Parathyroid adenoma (tissue), 2 donors: ENCODE measurements at regions not wholly inside any gene's neighbourhood (a gene's known extent, or its start where the extent isn't known, plus 50 kb on each side); places are given as distances from the start of the nearest gene placed in this dataset.

Experiments used
- H2AFZ ChIP-seq: fragments of 300-600 bp; sonication (generic); one replicate; pipeline ENCODE4 v1.7.0; 2017; ENCODE audit warnings: antibody characterized with exemption, mild to moderate bottlenecking
- H3K27ac ChIP-seq: fragments of 300-600 bp; sonication (generic); one replicate; pipeline ENCODE4 v1.7.0; 2017
- H3K27me3 ChIP-seq: fragments of 300-600 bp; sonication (generic); one replicate; pipeline ENCODE4 v1.7.0; 2017; ENCODE audit warnings: low read length; ENCODE audit not compliant: control insufficient read depth, insufficient read depth
- H3K36me3 ChIP-seq: fragments of 300-600 bp; sonication (generic); one replicate; pipeline ENCODE4 v1.7.0; 2017; ENCODE audit warnings: low read length; ENCODE audit not compliant: control insufficient read depth, insufficient read depth
- H3K4me1 ChIP-seq: fragments of 300-600 bp; sonication (generic); one replicate; pipeline ENCODE4 v1.7.0; 2017; ENCODE audit warnings: control low read depth
- H3K4me2 ChIP-seq: fragments of 300-600 bp; sonication (generic); one replicate; pipeline ENCODE4 v1.7.0; 2017; ENCODE audit warnings: low read length
- H3K4me3 ChIP-seq: fragments of 300-600 bp; sonication (generic); one replicate; pipeline ENCODE4 v1.7.0; 2017; ENCODE audit warnings: low read depth, low read length
- H3K79me2 ChIP-seq: fragments of 300-600 bp; sonication (generic); one replicate; pipeline ENCODE4 v1.7.0; 2017; ENCODE audit warnings: control low read depth
- H3K9ac ChIP-seq: fragments of 300-600 bp; sonication (generic); one replicate; pipeline ENCODE4 v1.7.0; 2017; ENCODE audit warnings: mild to moderate bottlenecking
- H3K9me3 ChIP-seq: fragments of 300-600 bp; sonication (generic); one replicate; pipeline ENCODE4 v1.7.0; 2017; ENCODE audit warnings: low read length; ENCODE audit not compliant: control insufficient read depth
- CTCF ChIP-seq: fragments of 300-600 bp; sonication (generic); IDR thresholded peaks from one replicate; pipeline ENCODE4 v1.7.0; 2017; ENCODE audit warnings: antibody characterized with exemption, mild to moderate bottlenecking
- donor health status: primary hyperparathyroidism.

DNA sequence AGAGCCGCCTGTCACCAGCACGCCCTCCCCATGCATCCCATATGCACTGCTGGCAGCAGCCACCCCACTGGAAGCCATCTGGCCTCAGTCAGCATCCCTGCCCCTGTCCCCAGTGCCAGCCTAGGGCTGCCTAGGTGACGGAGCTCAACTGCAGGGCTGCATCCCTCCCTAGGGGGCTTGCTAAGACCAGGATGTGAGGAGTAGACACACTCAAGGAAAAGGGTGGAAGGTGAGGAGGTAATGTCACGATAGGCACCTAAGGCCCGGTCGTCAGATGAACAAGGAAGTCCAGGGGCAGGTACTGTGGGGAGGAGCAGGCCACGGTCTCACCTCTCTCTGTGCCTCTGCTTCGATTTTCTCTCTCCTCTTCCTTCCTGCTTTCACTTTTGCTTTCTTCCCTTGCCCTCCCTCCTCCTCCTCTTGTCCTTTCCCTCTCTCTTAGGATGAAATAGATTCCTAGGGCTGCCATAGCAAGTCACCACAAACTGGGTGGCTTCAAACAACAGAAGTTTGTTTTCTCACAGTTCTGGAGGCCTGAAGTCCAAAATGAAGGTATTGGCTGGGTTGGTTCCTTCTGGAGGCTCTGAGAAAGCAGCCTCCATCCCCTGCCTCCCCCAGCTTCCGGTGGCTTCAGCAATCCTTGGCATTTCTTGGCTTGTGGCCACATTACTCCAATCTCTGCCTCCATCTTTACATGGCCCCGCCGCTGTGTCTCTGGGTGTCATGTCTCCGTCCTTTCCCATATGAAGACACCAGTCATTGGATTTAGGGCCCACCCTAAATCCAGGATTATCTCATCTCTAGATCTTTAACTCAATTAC, 298.3 kb downstream of the SHQ1 start:
- no peak overlapping the region for H2AFZ ChIP-seq

DNA sequence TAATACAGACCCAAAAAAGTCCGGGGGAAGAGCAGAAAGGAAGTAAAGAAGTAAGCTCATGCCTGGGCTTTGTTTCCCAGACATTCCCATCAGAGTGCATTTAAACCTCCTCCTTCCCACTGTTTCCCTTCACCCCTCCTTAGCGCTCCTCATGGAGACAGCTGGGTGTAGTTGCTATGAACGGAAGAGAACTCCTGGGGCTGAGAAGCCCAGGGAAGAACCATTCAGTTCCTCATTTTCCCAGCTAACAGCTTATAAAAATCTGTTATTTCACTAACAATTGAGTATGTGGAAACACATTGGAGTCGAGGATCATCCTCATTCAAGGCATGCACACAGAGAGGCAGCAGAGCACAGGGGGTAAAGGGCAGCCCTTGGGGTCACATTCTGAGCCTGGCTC, 299.3 kb downstream of the SHQ1 start:
- H3K27ac ChIP-seq, result no peak overlapping the region
- TF ChIP-seq CTCF, result no peak
- H3K9ac ChIP-seq, result no peak overlapping the region
- H3K36me3 ChIP-seq, result no peaks in the 10 kb centered on the region
- H3K4me1 ChIP-seq, result no peaks in the 10 kb centered on the region
- H3K4me2 ChIP-seq, result no peak overlapping the region
- H3K9me3 ChIP-seq, result no peaks in the 10 kb centered on the region
- no peaks in the 10 kb centered on the region for H3K27me3 ChIP-seq
- H3K79me2 ChIP-seq, result no peaks in the 10 kb centered on the region
- H3K4me3 ChIP-seq, result no peak overlapping the region
- H2AFZ ChIP-seq, result no peak overlapping the region

More for the DNA sequence above, 298.3 kb downstream of the SHQ1 start:
- H3K27me3 ChIP-seq, result no peaks in the 10 kb centered on the region
- H3K4me2 ChIP-seq, result no peak overlapping the region
- no peak for TF ChIP-seq CTCF
- no peak overlapping the region for H3K4me3 ChIP-seq
- no peak overlapping the region for H3K9ac ChIP-seq
- H3K9me3 ChIP-seq, result no peaks in the 10 kb centered on the region
- H3K27ac ChIP-seq, result no peak overlapping the region
- H3K79me2 ChIP-seq, result no peaks in the 10 kb centered on the region
- H3K4me1 ChIP-seq, result no peaks in the 10 kb centered on the region
- no peaks in the 10 kb centered on the region for H3K36me3 ChIP-seq

GRCh38 chr3:72548461-72548860, 299.8 kb downstream of the SHQ1 start:
- no peak for TF ChIP-seq CTCF
- Histone ChIP-seq H3K4me1 (no peaks in the 10 kb centered on the region), H3K4me2 (no peak overlapping the region), H3K27me3 (no peaks in the 10 kb centered on the region), H2AFZ (no peak overlapping the region), H3K36me3 (no peaks in the 10 kb centered on the region), H3K9ac (no peak overlapping the region), H3K79me2 (no peaks in the 10 kb centered on the region), H3K9me3 (no peaks in the 10 kb centered on the region), H3K4me3 (no peak overlapping the region), H3K27ac (no peak overlapping the region)

GRCh38 chr3:72547183-72547582, 301.1 kb downstream of the SHQ1 start:
- H3K4me2 ChIP-seq, result no peak overlapping the region
- no peaks in the 10 kb centered on the region for H3K27me3 ChIP-seq
- no peak overlapping the region for H2AFZ ChIP-seq
- no peaks in the 10 kb centered on the region for H3K79me2 ChIP-seq
- H3K9me3 ChIP-seq, result no peaks in the 10 kb centered on the region
- no peaks in the 10 kb centered on the region for H3K36me3 ChIP-seq
- TF ChIP-seq CTCF, result no peak
- H3K4me1 ChIP-seq, result no peaks in the 10 kb centered on the region
- no peak overlapping the region for H3K4me3 ChIP-seq
- no peak overlapping the region for H3K9ac ChIP-seq
- H3K27ac ChIP-seq, result no peak overlapping the region

DNA sequence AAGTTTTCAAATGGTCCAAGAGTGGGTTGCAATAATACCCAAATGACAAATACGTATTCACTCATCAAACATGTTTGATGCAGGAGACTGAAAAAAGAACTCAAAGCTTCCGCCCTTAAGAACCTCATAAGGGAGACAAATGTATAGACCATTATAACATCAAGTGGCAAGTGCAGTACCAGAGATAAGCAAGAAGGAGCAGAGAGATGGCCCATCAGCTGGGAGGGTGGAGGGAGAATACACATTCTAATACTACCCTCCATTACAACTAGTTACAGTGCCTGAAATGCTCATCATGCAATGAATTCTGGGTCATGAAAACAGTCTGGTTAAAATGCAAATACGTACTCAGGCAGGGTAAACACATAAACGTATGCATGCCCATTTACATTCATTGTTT, 304.0 kb downstream of the SHQ1 start:
- H3K36me3 ChIP-seq, result no peaks in the 10 kb centered on the region
- H2AFZ ChIP-seq, result no peak overlapping the region
- no peak overlapping the region for H3K9ac ChIP-seq
- no peak overlapping the region for H3K27ac ChIP-seq
- no peak overlapping the region for H3K4me2 ChIP-seq
- H3K4me1 ChIP-seq, result no peaks in the 10 kb centered on the region
- H3K9me3 ChIP-seq, result no peaks in the 10 kb centered on the region
- no peaks in the 10 kb centered on the region for H3K79me2 ChIP-seq
- H3K4me3 ChIP-seq, result no peak overlapping the region
- H3K27me3 ChIP-seq, result no peaks in the 10 kb centered on the region
- no peak for TF ChIP-seq CTCF
